ENCODE measurements at regions not wholly inside any gene's neighbourhood (a gene's known extent, or its start where the extent isn't known, plus 50 kb on each side); places are given as distances from the start of the nearest gene placed in this dataset.
"Not testable (repeated sequence)": the region's sequence is repeated elsewhere in the genome, so short reads cannot be mapped to it uniquely, and the experiment has no call there.

DNA sequence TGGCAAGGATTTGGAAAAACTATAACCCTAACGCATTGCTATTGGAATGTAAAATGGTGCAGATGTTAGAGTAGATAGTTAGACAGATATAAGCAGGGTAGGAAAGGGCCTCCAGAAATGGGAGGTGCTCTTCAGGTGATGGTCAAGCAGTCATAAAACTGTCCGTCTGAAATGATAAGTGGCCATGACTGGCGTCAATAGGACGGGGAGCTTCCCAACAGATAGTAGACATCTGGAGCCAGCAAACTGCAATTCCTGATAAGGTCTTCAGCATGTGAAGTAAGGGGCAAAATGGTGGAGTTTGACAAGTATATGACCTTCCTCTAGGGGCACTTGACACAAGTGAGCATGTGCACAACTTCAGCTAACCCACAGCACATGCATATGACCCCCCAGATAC lies 250.4 kb downstream of the MAGEB5 start:
- no peak for DNase-seq (ENCODE audit: low spot score)
- intact Hi-C loops (cut with DNase I) = no loop called here

DNA sequence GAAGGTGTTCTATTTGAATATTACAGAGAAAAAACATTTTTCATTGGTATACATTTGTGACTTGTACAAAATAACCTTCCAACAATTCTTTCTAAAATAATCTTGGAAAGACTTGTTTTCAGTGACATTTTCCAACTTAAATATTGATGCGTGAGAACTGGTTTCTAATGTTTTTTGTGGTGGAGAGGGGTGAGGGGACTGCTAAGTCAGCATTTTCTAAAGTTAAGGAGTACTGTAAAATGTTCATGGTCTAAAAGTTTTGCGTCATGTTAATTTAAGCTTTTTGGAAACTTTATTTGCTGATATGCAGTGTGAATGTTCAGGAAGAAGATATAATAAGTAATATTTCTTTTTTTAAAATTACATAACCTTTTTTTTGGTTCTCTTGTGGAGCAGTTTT lies 229.3 kb downstream of the MAGEB5 start:
- intact Hi-C loops (cut with DNase I) = no loop called here
- DNase-seq (ENCODE audit: low spot score) = no peak

DNA sequence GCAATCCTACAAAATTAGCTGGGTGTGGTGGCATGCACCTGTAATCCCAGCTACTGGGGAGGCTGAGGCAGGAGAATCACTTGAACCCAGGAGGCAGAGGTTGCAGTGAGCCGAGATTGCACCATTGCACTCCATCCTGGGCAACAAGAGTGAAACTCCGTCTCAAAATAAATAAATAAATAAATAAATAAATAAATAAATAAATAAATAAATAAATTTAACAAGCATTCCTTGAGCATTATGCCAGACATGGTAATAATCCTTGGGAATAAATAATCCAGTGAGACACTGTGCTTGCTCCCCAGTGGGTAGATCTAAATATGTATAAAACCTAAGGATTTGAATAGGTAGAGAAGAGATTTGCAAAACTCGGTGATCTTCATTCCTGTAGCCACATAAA lies 228.4 kb downstream of the MAGEB5 start:
- intact Hi-C loops (cut with DNase I); DNase-seq (ENCODE audit: low spot score): not testable (repeated sequence)

DNA sequence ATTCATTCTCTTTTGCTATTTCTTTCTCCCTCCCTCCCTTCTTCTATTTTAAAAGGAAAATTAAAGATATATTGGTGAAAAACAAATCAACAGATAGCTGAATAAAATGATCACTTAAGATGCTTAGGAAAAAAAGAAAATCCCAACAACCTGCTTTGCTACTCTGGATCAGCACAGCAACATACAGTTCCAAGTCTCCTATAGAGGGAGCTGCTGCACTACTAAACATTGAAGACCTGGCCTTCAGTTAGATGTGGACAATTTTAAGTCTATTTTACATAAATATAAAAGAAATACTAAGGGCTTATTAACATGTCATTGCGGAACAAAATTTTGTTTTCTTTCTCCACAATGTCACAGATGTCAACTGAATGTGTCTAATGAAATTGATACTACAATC lies 226.4 kb downstream of the MAGEB5 start:
- intact Hi-C loops (cut with DNase I) = no loop called here
- no peak for DNase-seq (ENCODE audit: low spot score)

DNA sequence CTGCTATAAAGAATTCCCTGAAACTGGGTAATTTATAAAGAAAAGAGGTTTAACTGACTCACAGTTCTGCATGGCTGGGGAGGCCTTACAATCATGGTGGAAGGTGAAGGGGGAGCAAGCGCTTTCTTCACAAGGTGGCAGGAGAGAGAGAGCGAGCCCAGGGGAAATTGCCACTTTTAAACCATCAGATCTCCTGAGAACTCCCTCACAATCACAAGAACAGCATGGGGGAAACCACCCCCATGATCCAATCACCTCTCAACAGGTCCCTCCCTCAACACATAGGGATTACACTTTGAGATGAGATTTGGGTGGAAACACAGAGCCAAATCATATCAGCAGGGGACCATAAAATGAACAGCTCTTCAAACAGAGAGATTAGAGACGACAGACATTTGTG lies 198.6 kb downstream of the MAGEB5 start:
- intact Hi-C loops (cut with DNase I) = no loop called here
- DNase-seq (ENCODE audit: low spot score) = no peak

DNA sequence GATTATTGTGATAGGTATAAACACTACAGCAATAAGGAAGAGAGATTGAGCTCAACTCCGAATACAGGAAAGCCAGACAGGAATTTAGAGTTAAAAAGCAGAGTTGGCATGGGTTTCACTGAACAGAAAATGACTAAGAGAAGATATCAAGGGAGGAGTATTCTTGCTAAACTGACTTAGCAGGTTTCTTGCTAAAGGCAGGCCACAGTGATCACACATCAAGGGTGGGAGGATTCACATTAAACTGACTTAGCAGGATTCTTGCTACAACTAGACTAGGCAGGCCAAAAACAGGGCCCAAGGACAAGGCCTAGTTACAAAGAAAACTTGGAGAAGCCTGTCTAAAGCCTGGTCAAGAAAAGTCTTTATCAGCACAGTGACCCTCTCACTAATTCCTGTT lies 195.1 kb downstream of the MAGEB5 start:
- intact Hi-C loops (cut with DNase I) = no loop called here
- no peak for DNase-seq (ENCODE audit: low spot score)

DNA sequence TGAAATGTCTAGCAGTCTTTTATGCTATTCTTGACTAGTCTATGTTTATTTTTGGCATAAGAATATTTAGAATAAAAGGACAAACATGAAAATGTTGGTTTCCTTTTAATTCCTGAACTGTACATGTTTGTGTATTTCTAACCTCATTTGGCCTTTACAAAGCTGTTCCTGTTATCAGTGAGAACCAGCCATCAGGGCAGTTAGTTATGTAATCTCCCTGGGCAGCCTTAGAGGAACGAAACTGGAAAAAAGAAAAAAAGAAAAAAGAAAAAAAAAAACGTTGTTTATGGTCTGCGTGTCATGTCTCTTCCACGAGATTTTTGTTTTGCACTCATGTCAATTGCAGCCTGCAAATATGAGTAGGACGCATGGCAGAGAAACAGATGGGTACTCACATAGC lies 193.7 kb downstream of the MAGEB5 start:
- DNase-seq (ENCODE audit: low spot score) = no peak
- intact Hi-C loops (cut with DNase I) = no loop called here

DNA sequence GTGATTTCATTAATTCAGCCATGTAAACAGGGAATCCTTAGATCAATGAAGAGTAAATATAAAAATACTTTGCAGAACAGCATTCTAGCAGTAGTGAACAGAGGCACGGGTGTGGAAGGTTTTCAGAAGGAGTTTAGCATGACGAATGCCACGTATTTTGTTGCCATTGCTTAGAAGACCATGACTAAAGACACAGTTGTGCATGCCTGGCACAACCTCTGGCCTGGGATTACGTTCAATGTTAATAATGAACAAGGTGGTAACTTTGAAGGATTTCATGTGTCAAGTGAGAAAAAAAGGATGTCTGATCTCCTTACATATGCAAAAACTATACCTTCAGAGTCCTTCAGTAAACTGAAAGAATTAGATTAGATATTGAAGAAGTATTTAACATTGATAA lies 171.9 kb downstream of the MAGEB5 start:
- no peak for DNase-seq (ENCODE audit: low spot score)
- intact Hi-C loops (cut with DNase I) = no loop called here

DNA sequence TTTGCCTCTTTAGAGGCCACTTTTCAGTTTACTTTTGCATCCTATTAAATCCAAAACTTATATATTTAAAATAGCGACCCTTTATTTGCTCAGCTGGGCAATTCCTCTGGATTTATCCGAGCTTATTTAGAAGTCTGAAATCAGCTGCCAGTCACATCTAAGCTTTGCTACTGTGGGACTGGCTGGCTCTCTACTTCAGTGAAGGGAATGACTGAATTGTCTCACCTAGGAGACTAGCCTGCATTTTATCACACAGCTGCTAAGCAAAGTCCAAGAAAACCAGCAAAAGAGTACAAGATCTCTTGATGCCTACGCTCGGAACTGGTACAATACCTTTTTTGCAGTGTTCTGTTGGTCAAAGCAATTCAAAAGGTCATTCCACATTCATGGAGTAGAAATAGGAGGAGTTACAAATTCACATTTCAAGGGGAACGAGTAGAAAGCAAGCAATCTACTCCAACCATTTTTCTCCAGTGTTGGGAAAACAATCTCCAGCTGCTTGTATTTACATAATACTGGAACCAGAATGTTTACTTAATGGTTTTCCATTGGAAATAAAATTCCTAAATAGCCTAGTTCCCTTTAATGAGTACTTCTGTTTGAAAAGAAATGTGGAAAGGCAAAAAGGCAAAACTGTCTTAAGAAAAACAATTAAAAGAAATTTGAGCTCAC lies 160.2 kb downstream of the MAGEB5 start:
- intact Hi-C loops (cut with DNase I) = no loop called here
- DNase-seq (ENCODE audit: low spot score) = no peak

DNA sequence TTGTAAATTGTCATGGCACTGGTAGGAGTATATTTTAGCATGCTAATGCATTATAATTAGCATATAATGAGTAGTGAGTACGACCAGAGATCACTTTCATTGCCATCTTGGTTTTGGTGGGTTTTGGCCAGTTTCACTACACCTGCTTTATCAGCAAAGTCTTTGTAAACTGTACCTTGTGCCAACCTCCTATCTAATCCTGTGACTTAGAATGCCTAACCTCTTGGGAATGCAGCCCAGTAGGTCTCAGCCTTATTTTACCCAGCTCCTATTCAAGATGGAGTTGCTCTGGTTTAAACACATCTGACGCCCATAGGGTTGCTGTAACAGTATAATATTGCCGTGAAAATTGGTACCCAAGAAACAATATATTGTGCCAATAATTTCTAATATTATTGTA lies 159.4 kb downstream of the MAGEB5 start:
- DNase-seq (ENCODE audit: low spot score) = no peak
- intact Hi-C loops (cut with DNase I) = no loop called here

DNA sequence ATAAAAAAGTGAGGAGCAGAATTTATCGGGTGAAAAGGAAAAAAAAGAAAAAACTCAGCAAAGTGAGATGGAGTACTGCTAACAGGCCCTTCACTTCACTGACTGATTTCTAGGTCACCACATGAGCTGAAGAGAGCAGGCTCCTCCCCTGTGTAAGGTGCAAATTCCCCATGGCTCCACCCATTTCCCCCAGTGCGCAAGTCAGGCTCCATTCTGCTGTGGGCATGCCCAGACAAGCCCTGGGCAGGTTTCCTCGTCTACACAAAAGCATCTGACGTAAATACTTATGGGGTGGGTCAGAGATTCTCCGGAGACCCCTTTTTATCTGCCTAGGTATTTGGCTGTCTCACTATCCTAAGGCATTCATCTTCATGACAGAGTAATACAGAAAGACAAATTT lies 157.9 kb downstream of the MAGEB5 start:
- intact Hi-C loops (cut with DNase I) = no loop called here
- DNase-seq (ENCODE audit: low spot score) = no peak

DNA sequence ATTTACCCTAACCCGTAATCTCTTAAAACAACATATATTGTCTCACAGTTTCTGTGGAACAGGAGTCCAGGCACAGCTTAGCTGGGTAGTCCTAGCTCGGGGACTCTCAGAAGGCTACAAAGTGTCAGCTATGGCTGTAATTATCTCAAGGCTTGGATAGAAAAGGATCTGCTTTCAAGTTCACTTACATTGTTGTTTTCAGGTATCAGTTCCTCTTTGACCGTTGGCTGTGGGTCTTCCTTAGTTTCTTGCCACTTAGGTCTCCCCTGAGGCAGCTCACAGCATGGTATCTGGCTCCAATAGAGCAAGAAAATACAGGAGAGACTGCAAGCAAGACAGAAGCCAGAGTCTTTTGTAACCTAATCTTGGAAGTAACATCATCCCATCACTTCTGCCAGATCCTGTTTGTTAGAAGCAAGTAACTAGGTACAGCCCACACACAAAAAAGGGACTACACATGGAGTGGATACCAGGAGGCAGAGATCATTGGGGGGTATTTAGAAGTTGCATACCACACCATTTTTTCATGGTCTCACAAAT lies 137.0 kb downstream of the MAGEB5 start:
- intact Hi-C loops (cut with DNase I) = no loop called here
- DNase-seq (ENCODE audit: low spot score) = no peak

DNA sequence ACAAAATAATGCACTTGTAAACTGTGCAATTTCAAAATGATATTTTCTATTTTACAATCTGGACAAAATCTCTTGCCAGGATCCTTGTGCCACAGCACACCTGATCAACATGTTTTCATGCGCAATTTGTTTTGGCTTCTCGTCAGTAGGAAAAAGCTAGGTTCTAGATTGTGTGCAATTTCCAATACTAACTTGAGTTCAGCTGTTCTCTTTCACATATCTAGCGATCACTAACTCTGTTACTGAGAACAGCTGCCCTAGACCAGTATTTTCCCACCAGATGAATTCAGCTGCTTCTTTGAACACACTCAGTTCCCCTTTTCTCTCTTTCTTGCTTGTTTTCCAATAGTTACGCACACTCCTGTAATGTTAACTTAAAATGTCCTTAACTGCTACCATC lies 131.2 kb downstream of the MAGEB5 start:
- DNase-seq (ENCODE audit: low spot score) = no peak

DNA sequence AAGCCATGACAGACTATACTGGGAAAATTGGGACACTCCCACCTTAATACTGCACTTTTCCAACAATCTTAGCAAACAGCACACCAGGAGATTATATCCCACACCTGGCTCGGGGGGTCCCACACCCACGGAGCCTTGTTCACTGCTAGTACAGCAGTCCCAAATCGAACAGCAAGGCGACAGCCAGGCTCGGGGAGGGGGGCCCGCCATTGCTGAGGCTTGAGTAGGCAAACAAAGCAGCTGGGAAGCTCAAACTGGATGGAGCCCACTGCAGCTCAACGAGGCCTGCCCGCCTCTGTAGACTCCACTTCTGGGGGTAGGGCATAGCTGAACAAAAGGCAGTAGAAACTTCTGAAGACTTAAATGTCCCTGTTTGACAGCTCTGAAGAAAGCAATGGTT lies 118.3 kb downstream of the MAGEB5 start:
- DNase-seq (ENCODE audit: low spot score) = no peak
- intact Hi-C loops (cut with DNase I) = no loop called here

More for the DNA sequence above, 131.2 kb downstream of the MAGEB5 start:
- intact Hi-C loops (cut with DNase I) = no loop called here

DNA sequence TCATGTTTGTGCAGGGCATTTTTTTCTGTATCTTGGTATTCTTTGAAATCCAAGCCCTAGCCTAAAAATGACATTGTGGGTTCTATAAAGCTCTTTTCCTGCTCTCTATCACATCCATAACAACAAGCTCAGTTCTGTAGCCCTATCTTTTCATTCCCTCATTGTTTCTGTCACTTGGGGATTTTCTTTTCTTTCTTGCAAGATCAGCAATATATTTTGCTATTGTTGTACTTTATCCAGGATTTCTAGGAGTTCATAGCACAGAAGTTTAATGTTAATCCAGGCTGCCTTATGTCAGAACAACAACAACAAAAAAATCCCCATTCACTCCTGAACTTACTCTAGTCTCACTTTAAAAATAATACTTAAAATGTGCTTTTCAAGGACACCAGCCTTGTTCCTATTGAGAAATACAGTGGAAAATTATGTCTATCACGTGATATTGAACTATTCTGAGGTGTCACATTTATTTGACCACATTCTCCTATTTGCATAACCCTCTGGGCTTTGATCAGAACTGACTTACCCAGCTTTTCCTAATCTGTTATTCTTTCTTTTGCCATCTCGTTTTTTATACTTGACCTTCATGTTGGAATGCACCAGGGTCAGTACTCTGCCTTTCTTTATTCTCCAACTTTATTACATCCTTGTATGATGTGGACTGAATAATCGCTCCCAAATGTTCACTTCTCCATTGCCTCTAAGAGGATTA lies 112.8 kb downstream of the MAGEB5 start:
- DNase-seq (ENCODE audit: low spot score) = no peak
- intact Hi-C loops (cut with DNase I) = no loop called here

DNA sequence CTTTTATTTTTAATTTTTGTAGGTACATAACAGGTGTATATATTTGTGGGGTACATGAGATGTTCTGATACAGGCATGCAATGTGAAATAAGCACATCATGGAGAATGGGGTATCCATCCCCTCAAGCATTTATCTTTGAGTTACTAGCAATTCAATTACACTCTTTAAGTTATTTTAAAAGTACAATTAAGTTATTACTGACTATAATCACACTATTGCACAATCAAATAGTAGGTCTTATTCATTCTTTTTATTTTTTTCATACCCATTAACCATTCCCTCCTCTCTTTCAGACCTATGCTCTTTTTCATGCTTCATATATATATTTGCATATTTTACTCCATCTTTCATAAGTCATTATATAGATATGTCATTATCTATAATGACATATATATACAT lies 93.3 kb downstream of the MAGEB5 start:
- no peak for DNase-seq (ENCODE audit: low spot score)
- intact Hi-C loops (cut with DNase I) = no loop called here

DNA sequence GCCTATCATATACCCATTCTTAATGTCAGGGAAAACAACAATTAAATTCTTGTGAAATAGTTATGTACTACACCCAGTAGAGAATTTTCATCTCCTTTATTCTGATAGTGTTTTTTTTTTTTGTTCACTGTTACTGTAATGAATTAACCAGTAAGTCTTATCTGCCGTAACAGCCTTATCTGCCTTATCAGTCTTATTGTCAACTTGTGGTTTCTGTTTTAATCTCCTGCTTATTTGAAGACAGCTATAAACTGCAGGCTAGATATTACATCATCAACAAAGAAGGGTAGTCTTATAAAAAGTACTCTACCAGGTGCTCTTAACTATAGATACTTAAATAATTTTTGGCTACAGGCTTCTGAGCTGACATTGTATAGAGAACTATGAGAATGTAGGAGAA lies 79.5 kb downstream of the MAGEB5 start:
- no peak for DNase-seq (ENCODE audit: low spot score)
- intact Hi-C loops (cut with DNase I) = no loop called here

DNA sequence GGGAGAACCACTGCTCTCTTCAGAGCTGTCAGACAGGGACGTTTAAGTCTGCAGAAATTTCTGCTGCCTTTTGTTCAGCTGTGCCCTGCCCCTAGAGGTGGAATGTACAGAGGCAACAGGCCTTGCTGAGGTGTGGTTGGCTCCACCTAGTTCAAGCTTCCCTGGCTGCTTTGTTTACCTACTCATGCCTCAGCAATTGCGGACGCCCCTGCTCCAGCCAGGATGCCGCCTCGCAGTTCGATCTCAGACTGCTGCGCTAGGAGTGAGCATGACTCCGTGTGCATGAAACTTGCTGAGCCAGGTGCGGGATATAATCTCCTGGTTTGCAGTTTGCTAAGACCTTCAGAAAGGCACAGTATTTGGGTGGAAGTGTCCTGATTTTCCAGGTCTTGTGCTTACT lies 70.9 kb downstream of the MAGEB5 start:
- DNase-seq (ENCODE audit: low spot score) = no peak
- intact Hi-C loops (cut with DNase I) = no loop called here

Data from cardiac septum (tissue), 1 donor.